22Rv1 (cell line): ENCODE measurements at regions not wholly inside any gene's neighbourhood (a gene's known extent, or its start where the extent isn't known, plus 50 kb on each side); places are given as distances from the start of the nearest gene placed in this dataset.

Experiments
- ZFX ChIP-seq: fragments of 450-650 bp; IDR thresholded peaks from 2 replicates; pipeline ENCODE4 v1.6.1; 2017; ENCODE audit warnings: antibody characterized with exemption, borderline replicate concordance
- TF ChIP-seq, protein P1 (sequence below): fragments of 450-650 bp; IDR thresholded peaks from 2 replicates; pipeline ENCODE4 v1.5.1; 2017; ENCODE audit warnings: mild to moderate bottlenecking

DNA sequence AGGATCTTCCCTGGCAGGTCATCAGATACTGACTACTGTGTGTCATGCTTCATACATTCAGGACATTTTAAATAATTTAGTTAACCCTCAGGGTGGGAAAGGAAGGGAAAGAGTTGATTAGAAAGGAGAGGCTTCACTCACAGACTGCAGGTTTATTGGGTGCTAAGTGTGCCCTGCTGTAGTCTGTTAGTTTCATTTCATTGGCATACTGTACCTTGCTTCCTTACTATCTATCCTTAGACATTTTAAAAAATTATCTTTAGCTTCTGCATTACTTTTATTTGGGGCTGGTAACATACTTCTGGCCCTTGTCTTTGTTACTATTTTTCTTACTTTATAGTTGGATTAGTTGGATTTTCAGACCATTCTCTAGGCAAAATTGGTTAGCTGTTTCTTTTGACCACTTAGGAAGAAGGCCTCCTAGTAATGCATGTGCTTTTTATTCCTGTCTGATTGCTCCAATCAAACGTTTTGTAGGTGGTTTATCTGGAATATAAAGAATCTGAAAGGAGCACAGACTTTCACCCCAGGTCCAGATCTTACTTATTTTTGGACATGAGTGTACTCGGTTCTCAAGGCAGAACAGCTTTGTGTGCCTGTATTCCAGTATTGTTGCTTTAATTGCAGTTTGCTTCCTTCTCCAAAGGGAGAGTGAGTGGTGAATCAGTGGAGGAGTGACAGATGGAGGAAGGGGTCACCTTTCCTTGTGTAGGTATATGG, 82.7 kb upstream of the PRDM1 start:
- TF ChIP-seq, protein P1, sequence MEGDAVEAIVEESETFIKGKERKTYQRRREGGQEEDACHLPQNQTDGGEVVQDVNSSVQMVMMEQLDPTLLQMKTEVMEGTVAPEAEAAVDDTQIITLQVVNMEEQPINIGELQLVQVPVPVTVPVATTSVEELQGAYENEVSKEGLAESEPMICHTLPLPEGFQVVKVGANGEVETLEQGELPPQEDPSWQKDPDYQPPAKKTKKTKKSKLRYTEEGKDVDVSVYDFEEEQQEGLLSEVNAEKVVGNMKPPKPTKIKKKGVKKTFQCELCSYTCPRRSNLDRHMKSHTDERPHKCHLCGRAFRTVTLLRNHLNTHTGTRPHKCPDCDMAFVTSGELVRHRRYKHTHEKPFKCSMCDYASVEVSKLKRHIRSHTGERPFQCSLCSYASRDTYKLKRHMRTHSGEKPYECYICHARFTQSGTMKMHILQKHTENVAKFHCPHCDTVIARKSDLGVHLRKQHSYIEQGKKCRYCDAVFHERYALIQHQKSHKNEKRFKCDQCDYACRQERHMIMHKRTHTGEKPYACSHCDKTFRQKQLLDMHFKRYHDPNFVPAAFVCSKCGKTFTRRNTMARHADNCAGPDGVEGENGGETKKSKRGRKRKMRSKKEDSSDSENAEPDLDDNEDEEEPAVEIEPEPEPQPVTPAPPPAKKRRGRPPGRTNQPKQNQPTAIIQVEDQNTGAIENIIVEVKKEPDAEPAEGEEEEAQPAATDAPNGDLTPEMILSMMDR, result no peak
- TF ChIP-seq ZFX, result no peak
